GM21619 (cell line): ENCODE measurements at regions not wholly inside any gene's neighbourhood (a gene's known extent, or its start where the extent isn't known, plus 50 kb on each side); places are given as distances from the start of the nearest gene placed in this dataset.

ENCODE experiments used
- ATAC-seq: cut with Tn5 transposase; IDR thresholded peaks from one replicate; pipeline ENCODE4 v1.9.1; 2021; ENCODE audit not compliant: unreplicated experiment

- no peak for ATAC-seq
Observed at GRCh38 chr6:14252271-14252850, 134.8 kb downstream of the CD83 start.

- peak; percentile 97 for ATAC-seq
Observed at GRCh38 chr6:14254505-14254904, 136.9 kb downstream of the CD83 start.

- ATAC-seq: no peak
Observed at GRCh38 chr6:14255916-14256315, 138.3 kb downstream of the CD83 start.

- ATAC-seq: no peak
Observed at GRCh38 chr6:14258117-14258516, 140.5 kb downstream of the CD83 start.

- no peak for ATAC-seq
Observed at GRCh38 chr6:14258695-14259593, 141.4 kb downstream of the CD83 start.

- ATAC-seq: no peak
Observed at GRCh38 chr6:14259594-14260152, 142.1 kb downstream of the CD83 start.

- ATAC-seq: no peak
Observed at GRCh38 chr6:14260839-14261238, 143.3 kb downstream of the CD83 start.

- ATAC-seq: no peak
Observed at GRCh38 chr6:14263881-14264424, 146.4 kb downstream of the CD83 start.

GRCh38 chr6:14265049-14266021, 147.8 kb downstream of the CD83 start:
- ATAC-seq: no peak

GRCh38 chr6:14266266-14266665, 148.7 kb downstream of the CD83 start:
- no peak for ATAC-seq

GRCh38 chr6:14267885-14268660, 150.5 kb downstream of the CD83 start:
- no peak for ATAC-seq

- ATAC-seq: no peak
Observed at GRCh38 chr6:14269436-14269835, 151.9 kb downstream of the CD83 start.

GRCh38 chr6:14270142-14270893, 152.7 kb downstream of the CD83 start:
- ATAC-seq: no peak

- no peak for ATAC-seq
Observed at GRCh38 chr6:14270925-14271788, 153.6 kb downstream of the CD83 start.

GRCh38 chr6:14271789-14272736, 154.5 kb downstream of the CD83 start:
- no peak for ATAC-seq

- ATAC-seq: no peak
Observed at GRCh38 chr6:14272737-14273085, 155.1 kb downstream of the CD83 start.

GRCh38 chr6:14273191-14273590, 155.6 kb downstream of the CD83 start:
- no peak for ATAC-seq
